ENCODE measurements at regions not wholly inside any gene's neighbourhood (a gene's known extent, or its start where the extent isn't known, plus 50 kb on each side); places are given as distances from the start of the nearest gene placed in this dataset.

- DNase-seq (ENCODE audit: low read depth), result no peak
- TF ChIP-seq CTCF (IDR thresholded peaks at IDR 0.05; ENCODE audit: insufficient read depth, low read depth, low read length, missing control alignments), result no peak
- no peak overlapping the region for H3K4me3 ChIP-seq (ENCODE audit: low read length)
Observed at GRCh38 chr17:70775679-70776078, 606.3 kb downstream of the KCNJ2 start.

DNA sequence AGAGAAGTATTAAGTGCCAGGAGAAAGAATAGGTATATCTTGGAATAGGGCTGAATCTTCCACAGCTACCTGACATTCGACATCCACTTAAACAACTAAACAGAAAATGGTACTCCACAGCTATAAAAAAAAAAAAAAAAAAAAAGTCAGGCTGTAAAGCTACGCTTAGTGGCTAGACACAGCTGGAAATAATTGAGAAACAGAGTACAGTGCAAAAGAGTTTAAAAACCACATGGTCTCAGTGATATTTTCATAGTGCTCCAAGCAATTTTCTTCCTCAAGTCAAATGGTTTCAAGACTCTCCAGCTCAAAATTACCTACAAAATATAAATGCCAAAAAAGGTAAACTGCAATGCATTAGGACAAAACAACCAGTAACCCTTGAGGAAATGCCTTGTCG, 607.1 kb downstream of the KCNJ2 start:
- no peak overlapping the region for H3K4me3 ChIP-seq (ENCODE audit: low read length)
- no peak for DNase-seq (ENCODE audit: low read depth)
- no peak for TF ChIP-seq CTCF (IDR thresholded peaks at IDR 0.05; ENCODE audit: insufficient read depth, low read depth, low read length, missing control alignments)

GRCh38 chr17:70780031-70780430, 610.7 kb downstream of the KCNJ2 start:
- no peak for TF ChIP-seq CTCF (IDR thresholded peaks at IDR 0.05; ENCODE audit: insufficient read depth, low read depth, low read length, missing control alignments)
- H3K4me3 ChIP-seq (ENCODE audit: low read length), result no peak overlapping the region
- DNase-seq (ENCODE audit: low read depth), result peak; percentile 10

DNA sequence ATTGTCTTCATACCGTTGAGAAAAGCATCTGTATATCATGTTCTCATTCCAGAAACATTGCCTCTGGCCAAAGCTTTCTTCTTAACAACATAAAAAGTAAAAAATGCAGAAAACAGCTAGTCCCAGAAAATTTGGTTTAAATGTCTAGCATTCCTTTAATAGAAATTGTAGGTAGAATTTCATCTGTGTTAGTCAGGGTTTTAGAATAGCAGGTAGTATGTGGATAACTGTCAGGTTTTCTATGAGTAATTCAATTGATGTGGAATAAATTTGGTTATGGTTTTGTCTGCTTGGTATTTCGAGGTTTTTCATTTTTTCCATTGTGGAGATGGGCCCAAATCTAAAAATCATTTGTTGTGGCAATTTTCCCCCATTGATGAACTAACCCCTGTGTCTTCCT, 616.7 kb downstream of the KCNJ2 start:
- no peak for TF ChIP-seq CTCF (IDR thresholded peaks at IDR 0.05; ENCODE audit: insufficient read depth, low read depth, low read length, missing control alignments)
- DNase-seq (ENCODE audit: low read depth), result no peak
- no peak overlapping the region for H3K4me3 ChIP-seq (ENCODE audit: low read length)

DNA sequence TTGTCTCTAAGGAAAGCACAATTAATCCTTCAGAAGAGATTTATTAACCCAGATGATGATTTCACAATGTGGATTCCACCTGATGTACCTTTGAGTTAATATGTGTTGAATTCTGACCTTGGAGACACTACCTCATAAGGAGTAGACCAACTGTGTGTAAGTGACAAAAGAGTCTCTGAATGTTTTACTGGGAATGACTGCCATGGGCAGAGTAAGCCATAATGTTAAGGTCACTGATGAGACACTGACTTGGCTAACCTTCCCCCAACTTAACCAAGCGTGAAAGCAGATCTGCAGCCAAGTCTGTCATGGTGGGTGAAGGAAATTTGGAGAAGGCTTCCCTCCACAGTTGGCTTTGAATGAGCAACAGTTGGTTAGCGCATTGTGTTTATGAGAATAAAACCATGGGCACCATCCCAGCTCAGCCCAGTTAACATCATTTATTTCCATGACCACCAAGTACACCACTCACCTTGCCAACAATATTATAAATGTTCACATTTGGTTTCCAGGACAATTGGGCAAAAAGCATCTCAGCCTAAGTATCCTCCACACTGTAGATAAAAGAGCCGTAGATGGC, 618.5 kb downstream of the KCNJ2 start:
- no peak overlapping the region for H3K4me3 ChIP-seq (ENCODE audit: low read length)
- TF ChIP-seq CTCF (IDR thresholded peaks at IDR 0.05; ENCODE audit: insufficient read depth, low read depth, low read length, missing control alignments), result no peak
- DNase-seq (ENCODE audit: low read depth), result no peak

DNA sequence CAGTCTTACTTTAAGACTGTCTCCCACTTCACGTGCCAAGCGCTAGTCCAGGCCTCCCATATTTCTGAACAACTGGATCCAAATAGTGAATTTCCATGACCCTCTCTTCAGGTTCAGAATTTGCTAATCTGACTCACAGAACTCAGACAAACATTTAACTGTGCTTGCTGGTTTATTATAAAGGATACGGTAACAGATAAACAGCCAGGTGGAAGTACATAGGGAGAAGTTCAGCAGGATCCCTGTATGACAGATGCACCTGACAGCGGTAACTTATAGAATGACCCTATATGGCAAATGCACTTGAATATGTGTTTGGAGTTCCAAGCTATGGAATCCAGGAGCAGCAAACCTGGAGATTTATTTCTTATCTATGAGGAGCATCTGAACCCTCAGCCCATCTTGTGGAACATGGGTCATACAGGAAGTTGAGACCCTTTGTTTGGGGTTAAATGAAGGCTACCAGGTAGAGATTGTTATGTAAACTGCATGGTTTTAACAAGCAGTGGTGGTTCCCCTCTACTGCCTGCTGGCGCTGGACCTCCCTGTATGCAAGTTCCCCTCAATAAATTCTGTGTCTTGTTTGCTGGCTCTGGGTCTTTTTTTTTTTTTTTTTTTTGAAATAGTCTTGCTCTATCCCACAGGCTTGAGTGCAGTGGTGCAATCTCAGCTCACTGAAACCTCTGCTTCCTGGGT, 622.6 kb downstream of the KCNJ2 start:
- no peak overlapping the region for H3K4me3 ChIP-seq (ENCODE audit: low read length)
- no peak for TF ChIP-seq CTCF (IDR thresholded peaks at IDR 0.05; ENCODE audit: insufficient read depth, low read depth, low read length, missing control alignments)
- no peak for DNase-seq (ENCODE audit: low read depth)

DNA sequence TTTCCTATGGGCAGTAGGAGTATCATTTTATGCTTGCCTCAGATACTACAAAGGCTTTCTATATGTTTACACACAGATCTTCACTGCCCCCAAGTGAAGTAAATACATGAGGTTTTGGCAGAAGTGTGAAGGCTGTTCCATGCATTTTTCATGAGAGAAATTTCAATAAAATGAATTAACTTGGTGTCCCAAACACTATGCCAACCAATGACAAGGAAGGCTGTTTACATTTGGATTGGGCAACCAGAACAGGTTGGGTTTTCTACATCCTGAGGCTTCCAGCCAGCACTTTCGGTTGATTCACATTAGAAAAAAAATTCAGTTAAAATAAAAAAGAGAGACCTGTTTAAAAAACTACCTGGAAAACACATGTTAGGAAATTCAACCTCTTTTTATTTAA, 625.4 kb downstream of the KCNJ2 start:
- no peak for TF ChIP-seq CTCF (IDR thresholded peaks at IDR 0.05; ENCODE audit: insufficient read depth, low read depth, low read length, missing control alignments)
- no peak for DNase-seq (ENCODE audit: low read depth)
- no peak overlapping the region for H3K4me3 ChIP-seq (ENCODE audit: low read length)
